ENCODE measurements at regions not wholly inside any gene's neighbourhood (a gene's known extent, or its start where the extent isn't known, plus 50 kb on each side); places are given as distances from the start of the nearest gene placed in this dataset.

DNA sequence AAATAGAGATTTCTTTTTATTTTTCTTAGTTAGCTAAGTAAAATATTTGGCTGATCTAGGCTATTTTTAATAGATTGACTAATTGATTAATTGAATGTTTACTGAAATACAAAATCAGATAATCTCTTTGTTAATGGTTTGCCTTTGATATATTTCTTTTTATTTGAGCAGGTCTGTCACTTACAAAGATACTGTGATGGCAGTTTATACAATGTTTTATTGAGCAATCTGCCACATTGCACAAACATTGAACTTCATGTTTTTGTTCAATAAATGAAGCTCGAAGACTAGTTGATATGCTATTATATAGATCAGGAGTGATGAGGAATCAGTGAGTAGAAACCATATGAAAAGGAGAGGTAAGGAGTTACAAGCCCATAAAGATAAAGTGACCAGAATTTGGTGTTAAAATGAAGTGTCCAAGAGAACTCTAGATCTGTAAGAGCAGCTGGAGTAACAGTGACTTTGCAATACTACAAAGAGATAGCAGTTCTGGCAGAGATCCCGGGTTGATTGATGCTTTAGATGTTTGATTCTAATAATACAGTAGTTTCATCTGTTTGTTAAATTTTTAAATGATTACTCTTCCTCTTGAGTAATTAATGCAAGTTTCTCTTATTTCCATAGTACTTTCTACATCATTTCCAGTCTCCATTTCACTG lies 574.2 kb downstream of the CCDC85A start:
- Histone ChIP-seq H3K4me2 (no peak overlapping the region), H3K9me2 (no peaks in the 10 kb centered on the region), H4K20me1 (ENCODE audit: insufficient read depth) (no peaks in the 10 kb centered on the region), H2AFZ (ENCODE audit: low read depth) (no peak overlapping the region), H3K9me3 (0 out of 2 replicates have a peak, but pooled peaks cover 5% of the 10 kb centered on the region), H3K27me3 (ENCODE audit: insufficient read depth) (no peaks in the 10 kb centered on the region), H3F3A (replicated peaks; ENCODE audit: insufficient read depth) (peaks cover 9% of the 10 kb centered on the region), H3K9ac (no peak overlapping the region), H3K4me3 (ENCODE audit: low read depth in 2 of 2, low read length in 1 of 2) (no peak overlapping the region), H3K27ac (ENCODE audit: low read depth in 2 of 2, low read length in 1 of 2) (no peak overlapping the region), H3K79me2 (ENCODE audit: insufficient read depth) (peaks cover 67% of the 10 kb centered on the region), H3K36me3 (replicated peaks in 1 of 2; ENCODE audit: control insufficient read depth in 1 of 2, insufficient read depth in 2 of 2, low read length in 1 of 2) (peaks cover 0 to 71% of the 10 kb centered on the region in 2 experiments), H3K4me1 (ENCODE audit: control insufficient read depth in 1 of 2, insufficient read depth in 2 of 2, low read depth in 1 of 2, low read length in 1 of 2) (no peaks in the 10 kb centered on the region)
- CTCF ChIA-PET, result no interaction called here
- POLR2A ChIA-PET, result no interaction called here
- 15% methylated on average over 2 of the region's 2 CpGs for whole genome bisulfite sequencing (ENCODE audit: low lambda C conversion rate)
- DNase-seq, result no peak
- TF ChIP-seq REST (IDR thresholded peaks at IDR 0.05; ENCODE audit: low read depth, low read length) (no peak), RXRA (IDR thresholded peaks at IDR 0.05; ENCODE audit: borderline replicate concordance, low read depth) (no peak), RAD21 (IDR thresholded peaks at IDR 0.05; ENCODE audit: low read length) (no peak), EP300 (IDR thresholded peaks at IDR 0.05; ENCODE audit: borderline replicate concordance in 1 of 2, low read depth in 1 of 2, low read length in 1 of 2) (0 out of 4 replicates have a peak, but pooled peaks of 1 of the 2 experiments have one; percentile 15)

GRCh38 chr2:56763683-56764082 lies 579.9 kb downstream of the CCDC85A start:
- ChIA-PET CTCF (interaction anchor here (0.7 to 1.3 kb wide), 2 partner anchors 194 to 734 kb away, joined by 3 to 4 read pairs; no protein-coding TSS in a partner anchor), POLR2A (no interaction called here)
- Histone ChIP-seq H4K20me1 (ENCODE audit: insufficient read depth) (no peaks in the 10 kb centered on the region), H3K9ac (no peak overlapping the region), H2AFZ (ENCODE audit: low read depth) (no peak overlapping the region), H3K9me2 (no peaks in the 10 kb centered on the region), H3K4me1 (ENCODE audit: control insufficient read depth in 1 of 2, insufficient read depth in 2 of 2, low read depth in 1 of 2, low read length in 1 of 2) (no peaks in the 10 kb centered on the region), H3K79me2 (ENCODE audit: insufficient read depth) (peaks cover 76% of the 10 kb centered on the region), H3K27ac (ENCODE audit: low read depth in 2 of 2, low read length in 1 of 2) (no peak overlapping the region), H3K4me2 (no peak overlapping the region), H3K27me3 (ENCODE audit: insufficient read depth) (no peaks in the 10 kb centered on the region), H3F3A (replicated peaks; ENCODE audit: insufficient read depth) (peaks cover 14% of the 10 kb centered on the region), H3K36me3 (replicated peaks in 1 of 2; ENCODE audit: control insufficient read depth in 1 of 2, insufficient read depth in 2 of 2, low read length in 1 of 2) (peaks cover 0 to 72% of the 10 kb centered on the region in 2 experiments), H3K4me3 (ENCODE audit: low read depth in 2 of 2, low read length in 1 of 2) (no peak overlapping the region), H3K9me3 (0 out of 2 replicates have a peak, but pooled peaks cover 5% of the 10 kb centered on the region)
- TF ChIP-seq NFIC (IDR thresholded peaks at IDR 0.05; ENCODE audit: borderline replicate concordance), result no peak
- no peak for TF ChIP-seq FOXJ3 (CRISPR knock-in tag; IDR thresholded peaks at IDR 0.05)
- TF ChIP-seq, protein P1, sequence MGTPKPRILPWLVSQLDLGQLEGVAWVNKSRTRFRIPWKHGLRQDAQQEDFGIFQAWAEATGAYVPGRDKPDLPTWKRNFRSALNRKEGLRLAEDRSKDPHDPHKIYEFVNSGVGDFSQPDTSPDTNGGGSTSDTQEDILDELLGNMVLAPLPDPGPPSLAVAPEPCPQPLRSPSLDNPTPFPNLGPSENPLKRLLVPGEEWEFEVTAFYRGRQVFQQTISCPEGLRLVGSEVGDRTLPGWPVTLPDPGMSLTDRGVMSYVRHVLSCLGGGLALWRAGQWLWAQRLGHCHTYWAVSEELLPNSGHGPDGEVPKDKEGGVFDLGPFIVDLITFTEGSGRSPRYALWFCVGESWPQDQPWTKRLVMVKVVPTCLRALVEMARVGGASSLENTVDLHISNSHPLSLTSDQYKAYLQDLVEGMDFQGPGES (IDR thresholded peaks at IDR 0.05; ENCODE audit: low read depth, low read length), result no peak
- DNase-seq, result no peak
- WGBS (ENCODE audit: low lambda C conversion rate), result 78% methylated on average over 2 of the region's 2 CpGs
